Islet of Langerhans (tissue), 1 donor: ENCODE measurements at regions not wholly inside any gene's neighbourhood (a gene's known extent, or its start where the extent isn't known, plus 50 kb on each side); places are given as distances from the start of the nearest gene placed in this dataset.
"Not testable (repeated sequence)": the region's sequence is repeated elsewhere in the genome, so short reads cannot be mapped to it uniquely, and the experiment has no call there.

Source experiments
- FAIRE-seq: peaks from one replicate; lab custom pipeline; 2011; peaks lifted over from hg19 to GRCh38; lab: Jason Lieb, UNC

DNA sequence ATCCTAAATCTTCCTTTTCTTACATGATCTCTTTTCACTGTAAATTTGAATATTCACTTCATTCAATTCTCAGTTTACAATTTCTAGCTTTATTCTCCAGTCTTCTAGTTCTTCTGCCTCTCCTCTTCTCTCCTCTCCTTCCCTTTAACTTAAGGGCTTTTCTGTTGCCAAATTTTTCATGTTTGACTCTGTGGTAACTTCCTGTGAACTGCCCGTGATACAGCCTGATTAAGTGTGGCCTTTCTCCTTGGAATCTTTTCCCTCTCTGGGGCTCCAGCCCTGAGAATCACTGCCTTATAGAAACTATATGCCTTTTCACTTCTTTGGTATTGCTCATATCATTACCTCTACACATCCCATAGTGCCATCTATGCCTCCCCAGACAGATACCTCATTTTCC, 1923.8 kb upstream of the CELF4 start:
- no peak for FAIRE-seq

DNA sequence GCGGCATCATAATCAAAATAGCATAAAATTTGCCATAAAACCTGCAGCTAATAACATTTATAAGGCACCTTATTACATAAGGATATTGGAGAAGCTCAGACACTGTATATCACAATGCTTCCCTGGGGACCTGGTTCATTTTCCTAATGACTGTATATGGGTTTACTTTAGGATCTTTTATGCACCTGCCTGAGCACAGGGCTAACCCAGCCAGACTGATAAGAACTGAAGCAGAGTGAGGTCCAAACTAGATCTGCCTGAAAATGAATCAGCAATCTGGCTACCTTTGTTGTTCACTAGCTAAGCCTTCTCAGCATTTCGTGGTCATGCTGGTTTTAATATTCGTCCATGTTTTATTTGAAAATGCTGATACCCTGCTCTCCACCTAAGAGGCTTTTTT, 1922.3 kb upstream of the CELF4 start:
- no peak for FAIRE-seq

DNA sequence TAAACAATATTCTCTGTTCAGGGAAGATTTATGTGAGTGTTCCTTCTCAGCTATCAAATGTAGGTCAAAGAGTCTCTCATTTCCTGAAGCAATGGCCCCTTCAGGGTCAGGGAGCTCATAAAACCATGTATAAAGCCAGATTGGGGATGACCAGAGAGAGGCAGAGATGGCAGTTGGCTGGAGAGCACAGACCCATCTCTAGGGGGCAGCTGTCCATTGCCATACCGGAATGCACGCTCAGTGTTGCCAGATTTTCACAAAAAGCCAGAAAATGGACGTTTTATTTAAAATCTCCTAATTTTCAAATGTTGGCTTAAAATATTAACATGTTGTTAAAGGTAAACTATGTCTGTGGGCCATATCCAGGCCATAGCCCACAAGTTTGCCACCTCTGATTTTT, 1920.7 kb upstream of the CELF4 start:
- no peak for FAIRE-seq

DNA sequence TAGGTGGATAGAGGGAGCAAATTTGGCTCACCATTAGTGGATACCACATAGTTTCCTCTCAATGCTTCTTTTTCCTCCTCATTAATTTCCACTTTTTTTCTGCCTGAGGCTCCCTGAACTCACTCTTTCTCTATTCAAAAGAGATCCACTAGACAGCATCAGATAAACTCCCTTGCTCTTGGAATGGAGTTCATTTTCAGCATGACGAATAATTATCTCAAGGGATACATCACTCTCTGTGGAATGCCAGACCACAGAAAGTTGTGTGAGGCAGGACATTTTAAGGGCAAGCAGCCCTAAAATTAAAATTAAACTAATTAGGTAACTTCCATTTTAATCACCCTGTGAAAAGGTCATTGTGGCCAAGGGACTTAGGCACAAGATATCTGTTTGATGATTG, 1920.1 kb upstream of the CELF4 start:
- FAIRE-seq: no peak

DNA sequence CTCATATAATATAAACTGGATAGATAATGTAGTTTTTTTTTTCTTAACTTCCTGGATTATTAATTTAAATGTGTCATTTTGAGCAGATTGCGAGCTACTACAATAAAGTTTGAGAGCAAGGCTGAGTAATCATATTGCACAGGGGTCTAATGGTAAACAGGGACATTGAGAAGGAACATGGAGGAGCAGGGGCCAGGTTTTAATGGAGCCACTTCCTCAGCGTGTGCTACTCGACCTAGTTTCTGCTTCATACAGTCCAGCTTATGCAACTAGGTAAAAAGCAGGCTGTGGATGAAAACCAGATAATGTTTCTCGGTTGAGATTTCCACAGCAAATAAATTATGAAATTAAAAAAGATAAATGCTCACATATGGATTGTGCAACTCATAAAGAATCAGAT, 1915.7 kb upstream of the CELF4 start:
- FAIRE-seq: no peak

DNA sequence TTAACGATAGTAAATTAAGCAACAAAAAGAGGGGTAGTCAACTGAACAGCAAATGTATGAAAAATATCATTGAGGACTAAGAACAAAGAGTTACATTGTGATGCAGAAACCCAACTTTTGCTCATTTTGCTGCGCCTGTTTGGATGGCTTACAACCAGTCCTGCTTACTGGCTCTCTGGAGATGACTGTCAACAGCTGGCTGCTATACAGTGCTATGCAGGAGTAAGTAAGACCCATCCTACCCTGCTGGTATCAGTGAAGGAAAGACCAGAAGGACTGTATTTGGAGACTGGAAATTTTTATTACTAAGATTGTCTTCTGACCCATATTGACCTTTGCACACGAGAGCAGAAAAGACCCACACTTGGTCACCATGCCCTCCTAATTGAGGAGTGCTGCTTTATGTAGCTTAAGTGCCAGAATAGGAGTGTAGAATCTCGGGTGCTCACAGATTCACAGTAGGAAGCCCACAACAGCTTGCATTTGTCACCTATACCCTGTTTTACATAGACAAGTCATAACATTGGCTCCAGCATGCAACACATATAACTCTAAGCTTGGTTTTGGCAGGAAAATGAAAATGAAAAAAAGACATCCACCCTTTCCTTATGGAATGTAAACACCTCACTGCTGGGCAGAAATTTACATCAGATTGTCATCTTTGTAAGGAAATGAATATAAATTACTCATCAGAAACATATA, 1915.0 kb upstream of the CELF4 start:
- no peak for FAIRE-seq

DNA sequence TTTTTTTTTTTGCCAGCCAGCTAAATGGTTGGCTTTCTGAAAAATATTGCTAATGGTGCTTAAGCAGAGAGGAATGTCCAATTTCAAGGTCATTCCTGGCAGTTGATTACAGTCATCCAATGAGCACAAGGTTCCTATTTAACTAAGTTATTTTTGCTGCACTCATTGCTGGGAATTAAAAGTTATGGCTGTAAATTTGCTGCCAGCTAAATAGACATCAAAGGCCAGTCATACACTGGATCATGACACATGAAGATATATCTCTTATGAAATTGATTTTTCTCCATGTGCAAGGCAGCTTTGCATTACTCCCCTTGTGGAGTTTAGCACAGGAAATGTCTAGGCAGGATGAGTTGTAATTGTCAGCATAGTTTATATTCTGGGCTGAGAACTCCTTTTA, 1898.4 kb upstream of the CELF4 start:
- no peak for FAIRE-seq

DNA sequence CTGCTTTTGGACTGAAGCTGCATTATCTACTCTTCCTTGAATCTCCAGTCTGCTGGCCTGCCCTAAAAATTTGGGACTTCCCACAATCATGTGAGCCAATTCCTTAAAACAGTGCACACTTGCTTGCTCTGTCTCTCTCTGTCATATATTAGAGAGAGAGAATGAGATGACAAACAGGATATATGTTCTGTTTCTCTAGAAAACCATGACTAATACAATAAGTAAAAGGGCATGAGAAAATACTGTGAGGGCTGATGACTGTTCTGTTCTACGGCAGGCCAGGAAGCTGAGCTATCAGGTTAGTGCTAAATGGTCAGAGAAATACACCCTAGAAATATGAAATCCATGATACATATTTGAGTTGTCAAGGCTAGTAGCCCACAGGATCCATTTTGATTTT, 1896.8 kb upstream of the CELF4 start:
- no peak for FAIRE-seq

DNA sequence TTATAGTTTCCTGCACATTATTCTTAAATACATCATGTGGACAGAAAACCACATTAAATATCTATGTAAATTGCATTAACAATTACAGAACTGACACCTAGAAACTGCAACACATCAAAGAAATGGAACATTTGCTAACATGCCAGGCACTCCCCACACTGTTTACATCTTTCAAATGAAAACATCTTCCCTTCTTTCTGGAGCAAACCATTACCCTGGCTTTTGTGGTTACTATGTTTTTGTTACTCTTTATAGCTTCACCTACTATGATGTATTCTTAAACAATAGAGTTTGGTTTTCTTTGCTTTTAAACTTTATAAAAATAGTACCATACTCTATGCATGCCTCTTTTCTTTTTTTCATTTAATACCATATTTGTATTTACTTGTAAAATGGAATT, 1894.5 kb upstream of the CELF4 start:
- FAIRE-seq: no peak

DNA sequence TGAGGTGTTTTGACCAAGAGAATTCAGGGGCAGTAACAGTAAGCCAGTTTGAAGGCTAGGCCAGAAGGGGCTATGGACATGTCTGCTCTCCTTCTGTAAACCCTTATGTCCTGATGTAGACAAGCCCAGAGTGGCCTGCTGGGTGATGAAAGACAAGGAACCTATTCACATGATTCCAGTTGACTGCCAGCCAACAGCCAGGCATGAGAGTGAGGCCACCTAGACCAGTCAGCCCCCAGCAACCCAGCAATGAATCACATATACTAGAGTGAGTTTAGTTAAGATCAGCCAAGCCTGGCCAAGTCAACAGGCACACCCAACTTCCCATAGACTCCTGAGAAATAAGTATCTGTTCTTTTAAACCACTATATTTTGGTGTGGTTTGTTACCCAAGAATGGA, 1889.7 kb upstream of the CELF4 start:
- FAIRE-seq: no peak

DNA sequence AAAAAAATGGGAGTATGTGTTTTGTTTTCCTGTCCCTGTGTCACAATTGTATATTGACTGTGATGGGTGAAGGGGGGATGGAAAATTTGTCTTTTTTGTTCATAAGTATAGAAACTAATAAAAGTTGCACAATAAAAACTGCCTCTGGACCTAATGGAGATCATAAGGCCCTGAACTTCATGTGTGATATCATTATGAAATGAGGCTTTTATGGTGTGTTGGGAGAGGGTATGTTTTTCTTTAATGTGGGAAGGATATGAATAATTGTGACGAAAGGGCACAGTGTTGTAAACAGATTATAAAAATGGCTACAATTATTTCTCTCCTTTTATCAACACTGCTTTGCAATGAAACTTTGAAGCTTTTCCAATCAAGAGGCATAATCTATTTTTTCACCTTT, 1889.3 kb upstream of the CELF4 start:
- no peak for FAIRE-seq

DNA sequence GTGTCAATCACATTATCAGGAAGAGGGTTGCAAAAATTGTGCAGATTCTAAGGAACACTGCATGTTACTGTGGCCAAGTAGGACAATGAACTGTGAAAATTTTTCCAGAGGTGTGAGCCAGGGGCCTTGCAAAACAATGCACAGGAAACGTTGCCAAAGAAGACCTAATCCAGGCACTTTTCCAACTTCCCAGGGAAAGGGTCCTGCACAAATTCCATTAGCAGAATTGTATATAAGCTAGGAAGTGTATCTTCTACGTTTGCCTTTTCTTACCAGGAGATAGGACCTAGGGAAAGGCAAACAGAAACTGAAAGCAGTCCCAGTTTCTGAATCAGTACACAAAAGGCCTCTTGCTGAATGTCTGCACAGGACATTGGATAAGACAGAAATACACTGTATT, 1888.3 kb upstream of the CELF4 start:
- no peak for FAIRE-seq

DNA sequence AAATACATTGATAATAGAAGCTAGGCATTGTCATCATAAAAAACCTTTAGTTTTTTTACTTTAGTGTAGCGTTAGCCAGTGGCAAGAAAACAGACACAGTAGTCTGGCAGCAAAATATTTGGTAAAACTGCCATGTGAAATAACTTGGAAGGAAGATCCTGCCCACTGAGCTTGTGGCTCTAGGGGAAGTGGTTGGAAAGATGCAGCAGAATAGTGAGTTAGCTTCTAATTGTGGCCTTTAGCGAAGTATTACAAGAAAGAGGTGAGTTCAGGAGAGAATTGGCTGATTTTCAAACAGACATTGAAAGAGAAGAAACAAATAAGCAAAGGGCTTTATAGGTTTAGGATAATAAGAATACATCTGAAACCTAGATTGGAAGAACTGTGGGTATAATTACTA, 1887.8 kb upstream of the CELF4 start:
- no peak for FAIRE-seq

DNA sequence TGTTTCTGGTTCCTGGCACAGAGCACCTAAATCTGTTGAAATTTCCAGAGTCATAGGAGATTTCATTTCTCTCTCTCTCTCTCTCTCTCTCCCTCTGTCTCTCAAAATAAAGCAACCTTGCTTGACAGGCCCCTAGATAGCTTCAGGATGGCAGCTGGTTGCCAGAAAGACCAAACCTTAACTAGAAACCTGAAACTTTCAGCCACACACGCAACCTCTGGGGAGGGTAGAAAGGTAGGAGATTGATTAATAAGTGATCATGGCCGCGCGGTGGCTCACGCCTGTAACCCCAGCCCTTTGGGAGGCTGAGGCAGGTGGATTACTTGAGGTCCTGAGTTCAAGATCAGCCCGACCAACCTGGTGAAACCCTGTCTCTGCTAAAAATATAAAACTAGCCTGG, 1885.4 kb upstream of the CELF4 start:
- FAIRE-seq: no peak

DNA sequence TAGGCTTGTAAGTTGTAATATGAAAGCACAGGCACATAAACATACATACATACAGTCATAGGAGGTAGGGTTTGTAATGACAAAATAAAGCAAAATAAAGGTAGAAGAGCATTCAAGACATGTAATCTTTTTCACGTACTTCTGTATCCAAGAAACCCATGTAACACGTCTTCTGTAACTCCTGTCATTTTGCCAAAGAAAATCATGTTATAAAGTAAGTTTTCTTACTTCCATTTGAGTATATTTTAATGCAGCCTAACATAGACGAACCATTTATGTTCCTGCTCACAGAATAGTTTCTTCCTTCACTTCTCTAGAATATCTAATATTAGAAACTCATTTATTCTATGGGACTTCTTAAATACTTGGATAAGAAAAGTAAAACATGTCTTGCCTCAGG, 1884.0 kb upstream of the CELF4 start:
- peak; percentile 17 for FAIRE-seq

DNA sequence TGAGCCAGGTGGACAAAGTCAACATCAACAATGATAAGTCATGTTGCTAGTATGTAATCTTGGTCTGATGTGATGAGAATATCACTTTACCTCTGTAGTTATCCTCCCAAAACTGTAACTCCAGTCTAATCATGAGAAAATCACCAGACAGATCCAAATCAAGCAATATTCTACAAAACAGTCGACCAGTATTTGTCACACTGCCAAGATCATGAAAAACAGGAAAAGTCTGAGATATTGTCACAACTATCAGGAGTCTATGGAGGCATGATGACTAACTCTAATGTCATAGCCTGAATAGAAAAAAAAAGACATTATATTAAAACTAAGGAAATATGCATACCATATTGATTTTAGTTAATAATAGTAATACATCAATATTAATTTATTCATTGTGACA, 1883.3 kb upstream of the CELF4 start:
- FAIRE-seq: no peak

DNA sequence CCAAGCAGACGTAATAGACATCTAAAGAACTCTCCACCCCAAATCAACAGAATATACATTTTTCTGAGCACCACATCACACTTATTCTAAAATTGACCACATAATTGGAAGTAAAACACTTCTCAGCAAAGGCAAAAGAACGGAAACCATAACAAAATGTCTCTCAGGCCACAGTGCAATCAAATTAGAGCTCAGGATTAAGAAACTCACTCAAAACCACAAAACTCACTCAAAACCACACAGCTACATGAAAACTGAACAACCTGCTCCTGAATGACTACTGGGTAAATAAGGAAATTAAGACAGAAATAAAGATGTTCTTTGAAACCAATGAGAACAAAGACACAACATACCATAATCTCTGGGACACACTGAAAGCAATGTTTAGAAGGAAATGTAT, 1879.4 kb upstream of the CELF4 start:
- FAIRE-seq: not testable (repeated sequence)

DNA sequence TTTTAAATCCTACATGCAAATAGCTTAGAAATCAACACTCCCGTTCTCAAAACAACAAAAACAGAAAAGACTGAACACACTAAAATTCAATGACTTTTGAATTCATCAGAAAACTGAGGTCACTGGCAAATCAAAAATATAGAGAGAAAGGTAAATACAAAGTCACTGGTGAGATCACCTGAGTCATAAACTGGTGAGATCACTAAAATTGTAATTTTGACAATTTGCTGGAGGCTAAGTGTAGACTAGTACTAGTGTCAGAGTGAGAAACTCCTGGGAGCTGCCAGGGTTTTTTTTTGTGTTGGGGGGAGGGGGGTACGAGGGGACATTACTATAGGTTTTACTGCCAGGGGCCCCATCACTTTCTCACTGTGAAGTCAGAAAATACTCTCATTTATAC, 1876.0 kb upstream of the CELF4 start:
- no peak for FAIRE-seq

DNA sequence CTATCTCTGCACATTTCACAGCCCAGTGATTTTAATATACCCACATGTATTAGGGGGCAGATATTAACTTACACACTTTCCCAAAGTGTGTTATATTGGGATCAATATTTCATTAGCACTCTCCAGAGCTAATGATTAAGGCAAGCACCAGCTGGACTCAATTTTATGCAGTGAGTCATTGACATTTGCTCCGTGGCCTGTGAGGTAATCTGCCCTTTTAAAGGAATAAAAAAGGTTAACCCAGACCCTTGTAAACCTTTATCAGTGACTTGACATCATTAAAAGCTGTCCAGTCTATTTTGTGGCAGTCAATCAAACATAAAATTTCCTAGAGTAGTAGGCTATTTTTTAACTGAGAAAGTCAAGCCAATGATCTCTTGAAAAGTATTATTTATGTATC, 1870.4 kb upstream of the CELF4 start:
- no peak for FAIRE-seq

DNA sequence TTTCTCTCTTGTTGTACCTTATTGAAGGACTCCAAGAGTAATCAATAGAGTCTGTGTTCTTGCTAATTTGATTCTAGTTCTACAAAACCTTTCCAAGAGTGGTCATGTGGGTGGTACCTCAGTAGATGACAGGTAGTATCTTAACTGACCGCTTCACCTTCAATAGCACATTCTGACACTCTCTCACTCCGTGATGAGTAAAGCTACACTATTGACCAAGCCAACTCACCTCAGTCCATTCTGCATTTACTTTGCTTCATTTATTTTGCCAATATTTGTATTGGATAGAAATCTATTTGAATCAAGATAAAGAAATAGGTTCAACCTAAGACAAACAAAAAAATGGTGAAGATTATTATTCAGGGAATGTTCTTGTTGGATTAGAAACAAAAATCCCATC, 1869.6 kb upstream of the CELF4 start:
- FAIRE-seq: no peak

DNA sequence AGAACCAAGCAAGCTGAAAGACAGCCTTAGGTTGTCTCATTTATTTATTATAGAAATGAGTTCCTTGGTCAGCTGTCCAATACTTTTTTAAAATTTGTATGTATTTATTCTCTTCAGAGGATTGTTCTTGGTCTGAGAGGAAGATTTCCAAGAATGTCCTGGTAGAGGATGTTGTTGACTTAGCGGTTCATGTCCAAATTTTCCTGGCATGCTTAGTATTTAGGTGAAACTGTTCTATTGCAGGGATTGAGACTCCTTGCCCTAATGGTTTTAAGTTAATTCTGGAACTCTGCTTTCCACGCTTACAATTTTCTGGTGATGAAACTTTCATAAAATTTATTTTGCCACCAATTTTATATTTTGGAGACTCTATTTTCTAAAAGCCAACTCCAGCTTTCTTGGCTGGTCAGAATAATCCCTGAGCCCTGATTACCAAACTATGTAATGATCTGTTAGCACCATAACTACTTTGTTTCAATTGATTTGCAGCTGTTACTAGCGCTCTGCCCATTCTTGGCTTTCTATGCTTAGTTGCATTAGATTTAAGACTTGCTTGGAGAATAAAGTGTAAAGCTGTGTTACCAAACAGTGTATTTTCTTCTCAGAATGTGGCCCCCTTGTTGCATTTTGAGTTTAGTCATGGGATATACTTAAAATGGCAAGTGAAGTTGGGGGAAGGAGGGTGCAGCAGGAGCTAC, 1868.8 kb upstream of the CELF4 start:
- FAIRE-seq: no peak

DNA sequence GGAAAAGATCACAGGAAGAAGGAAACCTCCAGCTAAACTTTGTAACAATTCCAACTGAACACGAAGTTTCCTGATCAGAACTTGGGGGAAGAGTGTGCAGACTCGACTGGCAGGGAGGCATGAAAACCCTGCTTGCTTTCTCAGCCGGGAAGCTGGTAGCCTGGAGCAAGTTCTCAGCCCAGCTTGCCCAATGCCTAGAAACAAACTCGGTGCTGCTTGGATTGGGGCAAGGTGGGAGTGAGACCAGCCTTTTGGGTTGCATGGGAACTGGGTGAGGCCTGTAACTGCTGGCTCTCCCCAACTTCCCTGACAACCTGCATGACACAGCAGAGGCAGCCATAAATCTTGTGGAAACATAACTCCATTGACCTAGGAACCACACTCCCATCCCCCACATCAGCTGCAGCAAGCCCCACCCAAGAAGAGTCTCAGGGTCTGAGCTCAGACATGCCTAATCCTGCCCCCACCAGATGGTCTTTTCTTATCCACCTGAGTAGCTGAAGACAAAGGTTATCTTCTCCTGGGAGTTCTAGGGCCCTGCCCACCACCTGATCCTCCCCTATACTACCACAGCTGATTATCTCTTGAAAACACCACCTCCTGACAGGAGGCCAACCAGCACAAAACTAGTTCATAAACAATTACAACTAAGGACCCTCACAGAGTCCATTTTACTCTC, 1859.7 kb upstream of the CELF4 start:
- FAIRE-seq: no peak

DNA sequence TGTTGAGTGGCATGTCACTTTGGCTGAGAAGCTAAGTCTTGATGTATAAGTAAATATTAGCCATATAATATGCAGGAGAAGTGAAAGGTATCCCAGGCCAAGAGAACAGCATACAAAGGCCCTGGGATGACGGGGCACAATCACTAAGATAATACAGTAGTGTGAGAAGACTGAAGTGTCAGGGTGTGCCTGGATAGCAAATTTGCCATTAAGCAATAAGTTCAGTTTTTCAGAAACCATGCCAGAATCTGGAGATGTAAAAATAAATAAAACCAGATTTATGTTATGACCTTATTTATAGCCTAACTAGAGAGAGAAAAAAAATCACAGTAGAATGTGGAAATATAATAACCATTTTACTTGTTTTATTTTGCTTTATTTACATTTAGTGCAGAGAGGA, 1858.7 kb upstream of the CELF4 start:
- no peak for FAIRE-seq

DNA sequence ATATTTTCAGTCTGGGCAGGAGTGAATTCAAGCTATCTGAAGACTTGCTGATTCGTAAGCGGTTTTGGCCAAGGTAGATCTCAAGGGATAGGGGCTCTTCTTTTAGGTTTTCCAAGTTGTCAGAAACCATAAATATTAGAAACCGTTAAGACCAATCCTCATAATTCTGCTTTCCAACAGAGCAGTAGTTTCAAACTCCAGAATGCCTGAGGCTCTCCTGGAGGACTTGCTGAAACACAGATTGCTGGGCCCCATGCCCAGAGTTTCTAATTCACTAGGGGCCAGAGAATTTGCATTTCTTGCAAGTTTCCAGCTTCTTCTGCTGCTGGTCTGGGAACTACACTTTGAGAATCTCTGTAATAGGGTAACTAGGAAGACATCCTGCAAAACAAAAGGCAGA, 1855.7 kb upstream of the CELF4 start:
- no peak for FAIRE-seq
